HCT116 (cell line): ENCODE measurements at regions not wholly inside any gene's neighbourhood (a gene's known extent, or its start where the extent isn't known, plus 50 kb on each side); places are given as distances from the start of the nearest gene placed in this dataset.

Experiments
- ATAC-seq: fragments of 200-7000 bp; cut with Tn5 transposase; 2 replicates; pipeline ENCODE4 v1.9.1; 2020; ENCODE audit warnings: mild to moderate bottlenecking, moderate library complexity
- BruUV-seq: library from RNA; stranded (reverse); fragments of 400-500 nt; replicated peaks from 2 replicates; lab custom pipeline; 2021; lab: Mats Ljungman, UMichigan
- CTCF ChIA-PET: fragments of 300-600 bp; sonication (Branson Sonifier 250); formaldehyde crosslinking; loops from one replicate; lab custom pipeline; 2021; ENCODE audit warnings: antibody characterized with exemption; lab: Charles Lee
- POLR2A ChIA-PET: fragments of 300-600, 350-600 bp; sonication (Branson Sonifier 250); formaldehyde crosslinking; loops from one replicate; lab custom pipeline; 2021; ENCODE audit warnings: antibody characterized with exemption; lab: Charles Lee
- RAD21 ChIA-PET, 2 experiments: fragments of 300-600 bp; sonication (Branson Sonifier 250); formaldehyde crosslinking; loops; one replicate each; lab custom pipeline; 2023; ENCODE audit warnings: low total read pairs in 2 of 2; ENCODE audit not compliant: uncharacterized antibody in 2 of 2, unreplicated experiment in 2 of 2, low non-redundant PET in 1 of 2; lab: Charles Lee
- DNase-seq: peaks from one replicate; pipeline ENCODE4 v3.0.0-alpha.2; 2010; ENCODE audit warnings: low read depth, low spot score
- H2AFZ ChIP-seq: fragments of 200-600 bp; shearing (Covaris generic), sonication (generic); 2 replicates; pipeline ENCODE4 v1.6.1; 2017; ENCODE audit warnings: low read depth, mixed run types, mixed read lengths, antibody characterized with exemption, low read length; ENCODE audit not compliant: poor library complexity, severe bottlenecking
- H3K27ac ChIP-seq: 2 replicates; pipeline ENCODE4 v1.5.1; 2012; ENCODE audit warnings: low read depth, low read length
- H3K27me3 ChIP-seq: fragments of 200-600 bp; sonication (generic); 2 replicates; pipeline ENCODE4 v1.6.1; 2016; ENCODE audit warnings: mixed run types, low read length, mixed read lengths; ENCODE audit not compliant: insufficient read depth
- H3K36me3 ChIP-seq, 2 experiments: fragments of 200-500 bp in 1 of 2; fragments of 200-600 bp in 1 of 2; sonication (Bioruptor generic) in 1 of 2; sonication (generic) in 1 of 2; 2 replicates each; pipeline versions ENCODE4 v1.5.1 to v1.6.1; 2014 to 2016; ENCODE audit warnings: low read length in 2 of 2, inconsistent platforms in 1 of 2, mixed read lengths in 1 of 2, mixed run types in 1 of 2; ENCODE audit not compliant: insufficient read depth in 2 of 2, control insufficient read depth in 1 of 2
- H3K4me1 ChIP-seq, 2 experiments: fragments of 200-600 bp in 1 of 2; sonication (generic) in 1 of 2; 2 replicates each; pipeline versions ENCODE4 v1.5.1 to v1.6.1; 2012 to 2017; ENCODE audit warnings: low read length in 2 of 2, inconsistent platforms in 1 of 2, mild to moderate bottlenecking in 1 of 2, mixed read lengths in 1 of 2, mixed run types in 1 of 2, moderate library complexity in 1 of 2; ENCODE audit not compliant: insufficient read depth in 2 of 2, control insufficient read depth in 1 of 2
- H3K4me2 ChIP-seq: fragments of 200-600 bp; sonication (generic); 2 replicates; pipeline ENCODE4 v1.6.1; 2017; ENCODE audit warnings: mixed run types, low read length, mixed read lengths
- H3K4me3 ChIP-seq, 2 experiments: fragments of 200-600 bp in 1 of 2; sonication (generic) in 1 of 2; replicated peaks in 1 of 2; 2 replicates each; pipeline ENCODE4 v1.5.1; 2011 to 2016; ENCODE audit warnings: low read length in 2 of 2, control low read depth in 1 of 2, low read depth in 1 of 2, mild to moderate bottlenecking in 1 of 2, mixed read lengths in 1 of 2, mixed run types in 1 of 2
- H3K79me2 ChIP-seq: fragments of 200-600 bp; sonication (generic); 2 replicates; pipeline ENCODE4 v1.6.1; 2017; ENCODE audit warnings: mild to moderate bottlenecking, mixed run types, low read length, moderate library complexity, mixed read lengths; ENCODE audit not compliant: insufficient read depth
- H3K9ac ChIP-seq: fragments of 200-600 bp; sonication (generic); 2 replicates; pipeline ENCODE4 v1.6.1; 2016; ENCODE audit warnings: low read length, mixed read lengths
- H3K9me2 ChIP-seq: fragments of 200-600 bp; sonication (generic), shearing (Covaris generic); 2 replicates; pipeline ENCODE4 v1.6.1; 2017; ENCODE audit warnings: mixed run types, mild to moderate bottlenecking, moderate library complexity; ENCODE audit not compliant: insufficient read depth
- H3K9me3 ChIP-seq, 2 experiments: fragments of 200-500 bp in 1 of 2; fragments of 200-600 bp in 1 of 2; sonication (Bioruptor generic) in 1 of 2; sonication (generic) in 1 of 2; 2 replicates each; pipeline ENCODE4 v1.6.1; 2014 to 2017; ENCODE audit warnings: low read length in 2 of 2, mixed read lengths in 2 of 2, inconsistent platforms in 1 of 2, low read depth in 1 of 2, mild to moderate bottlenecking in 1 of 2, mixed run types in 1 of 2, moderate library complexity in 1 of 2; ENCODE audit not compliant: control insufficient read depth in 1 of 2, insufficient read depth in 1 of 2
- H4K20me1 ChIP-seq: fragments of 200-600 bp; sonication (generic), shearing (Covaris generic); 2 replicates; pipeline ENCODE4 v1.6.1; 2017; ENCODE audit warnings: mixed run types, mild to moderate bottlenecking, moderate library complexity; ENCODE audit not compliant: insufficient read depth
- CBX3 ChIP-seq: IDR thresholded peaks from 2 replicates; pipeline ENCODE4 v1.6.1; 2012; ENCODE audit warnings: low read depth
- CTCF ChIP-seq, 3 experiments: fragments of 200-600 bp in 1 of 3; sonication (generic) in 1 of 3; IDR thresholded peaks in 2 of 3; conservative IDR thresholded peaks in 1 of 3; 2 replicates each; pipeline ENCODE4 v1.5.1; 2012 to 2017; ENCODE audit warnings: low read depth in 2 of 3, low read length in 2 of 3, antibody characterized with exemption in 1 of 3, borderline replicate concordance in 1 of 3, control low read depth in 1 of 3, mild to moderate bottlenecking in 1 of 3, mixed read lengths in 1 of 3, mixed run types in 1 of 3, moderate library complexity in 1 of 3; ENCODE audit not compliant: insufficient read depth in 1 of 3
- EGR1 ChIP-seq: IDR thresholded peaks from 2 replicates; pipeline ENCODE4 v1.6.1; 2012; ENCODE audit warnings: low read depth
- ELF1 ChIP-seq: IDR thresholded peaks from 2 replicates; pipeline ENCODE4 v1.6.1; 2012; ENCODE audit warnings: low read depth, borderline replicate concordance
- EZH2 ChIP-seq: fragments of 200-600 bp; sonication (generic); IDR thresholded peaks from 2 replicates; pipeline ENCODE4 v1.6.1; 2017; ENCODE audit warnings: antibody characterized with exemption, mixed run types
- EZH2phosphoT487 ChIP-seq: fragments of 200-600 bp; IDR thresholded peaks from 2 replicates; pipeline ENCODE4 v1.6.1; 2018; ENCODE audit warnings: antibody characterized with exemption, borderline replicate concordance
- JUND ChIP-seq: IDR thresholded peaks from 2 replicates; pipeline ENCODE4 v1.6.1; 2012
- POLR2A ChIP-seq: IDR thresholded peaks from 2 replicates; pipeline ENCODE4 v1.7.0; 2011; ENCODE audit warnings: borderline replicate concordance; ENCODE audit not compliant: insufficient read depth, insufficient read length; ENCODE audit errors: extremely low read depth
- POLR2AphosphoS5 ChIP-seq: IDR thresholded peaks from 2 replicates; pipeline ENCODE4 v1.6.1; 2011; ENCODE audit warnings: mild to moderate bottlenecking, low read depth, low read length, moderate library complexity
- SIN3A ChIP-seq: IDR thresholded peaks from 2 replicates; pipeline ENCODE4 v1.6.1; 2012; ENCODE audit warnings: low read depth
- SRF ChIP-seq: IDR thresholded peaks from 2 replicates; pipeline ENCODE4 v1.6.1; 2012; ENCODE audit warnings: low read depth
- YY1 ChIP-seq: IDR thresholded peaks from 2 replicates; pipeline ENCODE4 v1.6.1; 2011; ENCODE audit warnings: low read length, low read depth, moderate library complexity, mild to moderate bottlenecking; ENCODE audit not compliant: insufficient replicate concordance; ENCODE audit errors: extremely low read depth
- ZBTB33 ChIP-seq: IDR thresholded peaks from 2 replicates; pipeline ENCODE4 v1.6.1; 2011; ENCODE audit warnings: mild to moderate bottlenecking, low read length, moderate library complexity; ENCODE audit not compliant: insufficient replicate concordance; ENCODE audit errors: extremely low read depth
- ZFX ChIP-seq: fragments of 450-650 bp; IDR thresholded peaks from 2 replicates; pipeline ENCODE4 v1.6.1; 2017
- ZNF274 ChIP-seq: fragments of 200-500 bp; sonication (Bioruptor generic); IDR thresholded peaks from 2 replicates; pipeline ENCODE4 v1.6.1; 2014; ENCODE audit warnings: mild to moderate bottlenecking, low read depth, low read length, inconsistent platforms
- intact Hi-C: fragments of 100-400 bp; cut with micrococcal nuclease; formaldehyde crosslinking; loops from 2 replicates; pipeline ENCODE4 v1.10.0; 2022

GRCh38 chr2:154912215-154912614 is 213.7 kb downstream of the KCNJ3 start:
- RAD21 ChIA-PET, result no interaction called here
- Histone ChIP-seq H3K27ac (no peak overlapping the region), H3K79me2 (no peaks in the 10 kb centered on the region), H3K9me3 (no peaks in the 10 kb centered on the region), H3K9me2 (no peaks in the 10 kb centered on the region), H3K4me1 (no peaks in the 10 kb centered on the region), H4K20me1 (no peaks in the 10 kb centered on the region), H3K4me2 (no peak overlapping the region), H2AFZ (no peak overlapping the region), H3K9ac (no peak overlapping the region), H3K36me3 (no peaks in the 10 kb centered on the region), H3K4me3 (no peak overlapping the region), H3K27me3 (no peaks in the 10 kb centered on the region)
- no peak for DNase-seq
- intact Hi-C loops, result no loop called here
- no peak for ATAC-seq
- TF ChIP-seq JUND, result no peak
- TF ChIP-seq EZH2, result no peak
- no peak for TF ChIP-seq CTCF (IDR thresholded peaks at IDR 0.05 in 2 of 3, conservative IDR thresholded peaks at IDR 0.05 in 1 of 3; ENCODE audit: borderline replicate concordance in 1 of 3, insufficient read depth in 1 of 3, low read depth in 2 of 3, low read length in 2 of 3)
- TF ChIP-seq ELF1, result no peak
- POLR2A ChIA-PET, result no interaction called here
- CTCF ChIA-PET, result no interaction called here
- BruUV-seq, result no TSS peak

GRCh38 chr2:154911729-154912128 is 213.2 kb downstream of the KCNJ3 start:
- ChIA-PET POLR2A (no interaction called here), CTCF (no interaction called here), RAD21 (no interaction called here)
- BruUV-seq, result no TSS peak
- no peak for DNase-seq
- H4K20me1 ChIP-seq, result no peaks in the 10 kb centered on the region
- H3K27me3 ChIP-seq, result no peaks in the 10 kb centered on the region
- H3K4me2 ChIP-seq, result no peak overlapping the region
- H3K9me2 ChIP-seq, result no peaks in the 10 kb centered on the region
- H3K4me3 ChIP-seq, result no peak overlapping the region
- H3K36me3 ChIP-seq, result no peaks in the 10 kb centered on the region
- no peaks in the 10 kb centered on the region for H3K9me3 ChIP-seq
- no peak overlapping the region for H3K9ac ChIP-seq
- intact Hi-C loops, result no loop called here
- H3K79me2 ChIP-seq, result no peaks in the 10 kb centered on the region
- H2AFZ ChIP-seq, result no peak overlapping the region
- H3K27ac ChIP-seq, result no peak overlapping the region
- no peaks in the 10 kb centered on the region for H3K4me1 ChIP-seq
- ATAC-seq, result no peak
- TF ChIP-seq ZBTB33 (no peak), POLR2AphosphoS5 (no peak), CBX3 (no peak), CTCF (IDR thresholded peaks at IDR 0.05 in 2 of 3, conservative IDR thresholded peaks at IDR 0.05 in 1 of 3; ENCODE audit: borderline replicate concordance in 1 of 3, insufficient read depth in 1 of 3, low read depth in 2 of 3, low read length in 2 of 3) (no peak), ZFX (no peak), SRF (no peak), YY1 (no peak), POLR2A (no peak), EZH2 (no peak), EGR1 (no peak), ELF1 (no peak), EZH2phosphoT487 (no peak), ZNF274 (no peak), JUND (no peak), SIN3A (no peak)
